HG03280 (cell line): ENCODE measurements at regions not wholly inside any gene's neighbourhood (a gene's known extent, or its start where the extent isn't known, plus 50 kb on each side); places are given as distances from the start of the nearest gene placed in this dataset.

ENCODE experiments used
- ATAC-seq: cut with Tn5 transposase; IDR thresholded peaks from one replicate; pipeline ENCODE4 v1.9.1; 2021; ENCODE audit warnings: mild to moderate bottlenecking, moderate library complexity; ENCODE audit not compliant: unreplicated experiment

- no peak for ATAC-seq
Measured at GRCh38 chr18:77733292-77733903, 483.8 kb downstream of the GALR1 start.

DNA sequence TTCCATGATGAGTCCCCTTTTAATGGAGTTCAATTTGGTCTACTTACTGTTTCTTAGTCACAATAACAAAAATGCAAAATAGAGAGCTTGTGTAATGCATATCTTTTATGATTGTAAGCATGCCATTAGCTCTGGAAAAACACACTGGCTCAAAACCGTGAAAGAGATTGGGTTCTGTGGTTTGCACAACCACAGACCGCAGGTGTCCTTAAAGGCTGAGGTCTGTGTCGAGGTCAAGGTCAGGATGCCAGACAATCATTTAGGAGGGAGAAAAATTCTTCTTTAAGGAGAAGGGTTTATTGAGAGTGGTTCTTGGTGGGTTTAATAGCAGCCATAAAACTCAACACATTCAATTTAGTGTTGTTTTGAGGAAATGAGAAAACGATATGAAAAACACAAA is 487.2 kb downstream of the GALR1 start:
- ATAC-seq = no peak

DNA sequence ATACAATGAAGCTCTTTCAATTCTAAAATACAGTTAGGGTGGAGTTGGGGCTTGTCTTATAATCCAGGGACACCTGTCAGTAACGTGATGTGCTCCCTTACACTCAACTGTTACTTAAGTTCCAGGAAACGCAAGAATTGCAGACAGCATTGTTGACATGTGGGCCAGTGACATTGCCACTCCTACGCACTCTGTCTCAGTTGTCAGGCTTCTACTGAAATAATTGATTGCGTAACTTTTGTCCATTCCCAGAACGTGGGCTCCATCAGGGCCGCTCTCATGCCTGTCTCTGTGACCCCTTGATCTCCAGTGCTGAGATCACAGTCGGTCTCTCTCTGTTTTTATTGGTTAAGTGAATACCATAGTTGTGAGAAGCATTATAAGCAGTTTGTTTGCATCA is 487.8 kb downstream of the GALR1 start:
- no peak for ATAC-seq

- ATAC-seq = no peak
Measured at GRCh38 chr18:77749089-77749488, 499.4 kb downstream of the GALR1 start.

DNA sequence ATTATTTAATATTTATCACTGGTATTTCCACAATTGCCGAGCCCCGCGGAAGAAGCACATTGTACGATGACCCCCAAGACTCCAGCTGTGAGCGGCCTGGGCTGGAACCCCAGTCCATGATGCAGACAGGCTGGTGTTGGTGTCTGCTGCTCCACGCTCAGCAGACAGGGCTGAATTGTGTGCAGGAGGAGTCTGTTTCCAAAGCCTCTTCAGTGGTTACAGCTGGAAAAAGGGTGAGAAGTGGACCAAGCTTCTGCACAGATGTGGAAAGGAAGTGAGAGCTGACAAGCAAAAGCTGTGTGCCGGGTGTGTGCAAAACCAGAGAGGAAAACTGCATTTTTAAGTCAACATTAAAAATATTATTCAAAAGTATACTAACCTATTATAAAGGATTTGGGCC is 500.4 kb downstream of the GALR1 start:
- no peak for ATAC-seq

DNA sequence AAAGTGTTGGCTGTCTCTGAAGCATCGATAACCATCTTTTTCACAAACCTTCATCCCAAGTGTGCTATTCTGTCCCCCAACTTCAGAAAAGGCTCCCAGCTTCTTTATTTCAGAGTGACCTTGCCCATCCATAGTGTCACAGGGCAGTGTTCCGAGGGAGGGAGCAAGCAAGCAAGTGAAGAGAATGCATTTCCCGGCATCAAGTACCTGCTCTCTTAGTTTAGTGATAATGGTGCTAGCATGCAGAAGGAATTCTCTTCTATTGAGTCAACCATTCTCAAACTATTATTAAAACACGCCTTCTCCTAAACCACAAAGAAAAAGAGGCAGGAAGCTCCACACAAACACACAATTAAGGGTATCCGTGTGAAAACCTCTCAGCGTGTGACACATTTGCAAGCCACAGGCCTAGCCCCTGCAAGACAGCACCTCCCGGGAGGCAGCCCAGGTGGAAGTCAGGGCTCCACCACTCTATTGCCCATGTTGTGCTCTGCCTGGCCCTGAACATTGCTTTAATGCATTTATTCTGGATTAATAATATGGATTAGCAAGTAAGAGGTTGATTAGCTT is 504.9 kb downstream of the GALR1 start:
- ATAC-seq = no peak

DNA sequence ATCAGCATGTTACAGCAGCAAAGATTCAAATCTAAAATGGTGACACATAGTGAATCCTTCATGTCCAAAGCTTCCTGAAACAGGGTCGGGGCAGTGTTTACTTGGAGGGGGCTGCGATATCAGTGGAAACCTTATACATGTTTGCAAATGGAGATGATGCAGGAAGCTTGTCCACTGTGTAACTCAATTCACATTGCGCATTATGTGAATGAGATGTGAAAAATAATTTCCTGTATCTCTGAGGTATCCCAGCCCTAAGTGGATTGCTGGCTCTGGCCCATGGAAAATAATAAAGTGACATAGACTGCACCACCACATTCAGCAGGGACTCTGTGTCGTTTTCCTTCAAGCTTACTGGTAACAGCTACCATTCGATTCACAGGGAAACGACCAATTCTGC is 505.5 kb downstream of the GALR1 start:
- ATAC-seq = no peak

- no peak for ATAC-seq
Measured at GRCh38 chr18:77761332-77761731, 511.7 kb downstream of the GALR1 start.

DNA sequence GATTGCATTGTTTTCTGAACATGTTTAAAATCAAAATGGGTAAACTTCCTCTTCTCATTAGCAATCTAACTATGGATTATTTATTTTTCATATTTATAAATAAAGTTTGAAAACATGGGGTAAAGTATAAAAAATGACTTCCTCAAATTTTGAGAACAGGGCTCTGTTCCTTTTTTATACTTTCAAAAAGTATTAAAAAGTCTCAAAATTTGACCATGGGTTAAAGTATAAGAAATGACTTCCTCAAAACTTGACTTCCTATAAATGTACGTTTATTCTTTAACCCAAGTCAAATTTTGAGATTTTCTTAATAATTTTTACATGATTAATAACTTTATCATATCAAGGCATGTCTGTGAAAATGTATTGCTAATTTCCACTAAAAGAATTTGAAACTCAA is 512.4 kb downstream of the GALR1 start:
- ATAC-seq = no peak

GRCh38 chr18:77762642-77763041 is 513.0 kb downstream of the GALR1 start:
- ATAC-seq = no peak

- no peak for ATAC-seq
Measured at GRCh38 chr18:77763530-77764145, 514.0 kb downstream of the GALR1 start.

- no peak for ATAC-seq
Measured at GRCh38 chr18:77765468-77765867, 515.8 kb downstream of the GALR1 start.

- ATAC-seq = no peak
Measured at GRCh38 chr18:77766421-77766820, 516.8 kb downstream of the GALR1 start.

GRCh38 chr18:77772177-77772576 is 522.5 kb downstream of the GALR1 start:
- ATAC-seq = no peak

DNA sequence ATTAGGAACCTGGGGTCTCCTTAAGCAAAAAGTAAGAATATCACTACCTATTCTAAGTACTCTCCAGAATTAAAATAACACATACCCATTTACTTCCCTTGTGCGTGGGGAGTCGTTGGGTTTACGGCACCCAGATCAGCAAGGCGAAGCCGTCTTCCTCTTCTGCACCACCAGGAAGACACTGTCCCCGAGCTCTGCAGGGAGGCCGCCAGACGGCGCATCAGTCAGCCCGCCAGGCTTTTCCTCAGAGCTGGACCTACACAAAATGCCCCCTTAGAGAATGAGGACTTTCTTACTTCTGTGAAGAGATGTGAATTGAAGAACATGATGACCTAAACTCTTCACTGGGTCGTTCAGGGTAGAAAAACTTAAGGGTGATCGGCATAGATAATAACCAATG is 526.5 kb downstream of the GALR1 start:
- ATAC-seq = no peak

GRCh38 chr18:77777163-77777562 is 527.5 kb downstream of the GALR1 start:
- ATAC-seq = no peak

DNA sequence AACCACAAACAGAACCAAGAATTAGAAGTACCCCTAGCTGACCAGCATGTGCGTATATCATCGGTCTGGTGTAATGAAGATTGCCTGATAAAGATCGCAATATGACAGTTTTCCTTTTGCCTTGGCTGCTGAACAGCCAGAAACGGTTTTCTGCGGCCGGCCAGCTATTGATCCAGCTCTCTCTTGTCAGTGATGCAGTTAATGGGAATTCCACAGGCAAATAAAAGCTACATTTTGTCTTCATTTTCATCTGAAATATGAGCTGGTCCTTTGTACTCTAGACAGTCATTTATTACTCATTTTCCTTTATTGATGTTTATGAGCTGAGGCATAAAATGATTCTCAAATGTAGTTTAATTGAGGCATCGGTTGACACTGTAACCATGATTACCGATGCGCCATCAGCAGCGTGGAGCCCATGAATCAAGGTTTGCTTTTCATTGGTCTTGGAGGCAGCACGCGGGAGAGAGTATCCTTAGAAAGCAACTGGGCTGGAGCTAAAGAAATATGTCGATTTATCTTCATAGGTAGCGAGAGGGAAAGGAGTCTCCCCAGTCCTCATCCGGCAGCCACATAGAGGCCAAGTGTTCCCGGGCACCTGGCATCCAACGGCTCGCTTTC is 535.2 kb downstream of the GALR1 start:
- ATAC-seq = no peak

DNA sequence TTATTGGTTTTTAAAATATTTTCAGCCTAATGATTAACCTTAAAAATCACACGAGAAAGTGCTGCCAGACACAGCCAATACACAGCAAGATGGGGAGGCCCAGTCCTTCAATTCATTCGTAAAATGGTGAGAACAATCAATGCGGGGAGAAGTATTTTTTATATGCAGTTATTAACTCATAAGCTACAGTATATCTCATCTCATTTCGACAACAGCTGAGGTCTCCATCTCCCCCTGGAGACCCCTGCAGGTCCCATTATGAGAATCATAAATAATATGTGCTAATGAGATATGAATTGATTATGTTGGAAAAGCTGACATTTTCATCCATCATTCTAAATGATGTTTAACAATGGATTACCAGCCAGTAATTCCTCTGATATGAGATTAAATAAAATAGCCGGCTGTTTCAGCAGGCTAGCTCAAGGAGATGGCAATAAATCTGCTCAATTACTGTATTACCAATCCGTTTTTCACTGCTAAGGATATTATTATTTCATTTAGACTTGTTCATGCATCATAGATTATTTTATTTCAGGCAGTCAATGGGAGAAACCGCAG is 535.8 kb downstream of the GALR1 start:
- no peak for ATAC-seq

DNA sequence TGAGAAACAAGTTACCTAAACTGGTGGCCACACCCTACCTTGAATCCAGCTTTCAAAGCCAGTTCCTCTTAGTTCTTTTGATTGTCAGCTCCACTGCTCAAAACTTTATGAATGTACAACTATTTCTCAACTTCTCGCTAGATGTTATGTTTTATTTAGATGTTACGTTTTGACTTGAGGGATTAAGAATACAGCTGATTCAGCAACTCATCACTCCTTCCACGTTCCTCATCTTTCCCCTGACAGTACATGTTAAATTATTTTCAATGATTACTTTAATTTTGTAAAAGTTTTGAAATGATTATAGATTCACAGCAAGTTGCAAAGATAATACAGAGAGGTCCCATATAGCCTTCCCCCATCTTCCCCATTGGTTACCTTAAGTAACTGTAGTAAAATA is 553.4 kb downstream of the GALR1 start:
- ATAC-seq = no peak

- no peak for ATAC-seq
Measured at GRCh38 chr18:77804382-77804781, 554.7 kb downstream of the GALR1 start.

- ATAC-seq = no peak
Measured at GRCh38 chr18:77807650-77808049, 558.0 kb downstream of the GALR1 start.

- no peak for ATAC-seq
Measured at GRCh38 chr18:77811503-77811902, 561.9 kb downstream of the GALR1 start.
